ENCODE measurements at regions not wholly inside any gene's neighbourhood (a gene's known extent, or its start where the extent isn't known, plus 50 kb on each side); places are given as distances from the start of the nearest gene placed in this dataset.

GRCh38 chr7:32163896-32164295, 93.7 kb upstream of the PDE1C start:
- no peak overlapping the region for H3K9ac ChIP-seq
- peak overlapping the region in 1 of 11 experiments; percentile 53; a peak in 2 of 22 replicates for H3K4me2 ChIP-seq
- peaks cover 0 to 28% (median 0%) of the 10 kb centered on the region in 10 experiments; a peak in 6 of 20 replicates for H3K4me1 ChIP-seq
- H3K36me3 ChIP-seq = no peaks in the 10 kb centered on the region
- H3K27me3 ChIP-seq = no peaks in the 10 kb centered on the region
- H4K20me1 ChIP-seq = no peaks in the 10 kb centered on the region
- TF ChIP-seq Cebpa-rat (IDR thresholded peaks at IDR 0.05) = no peak
- H3K4me3 ChIP-seq = no peak overlapping the region
- H3K9me3 ChIP-seq (replicated peaks in 1 of 11) = peaks cover 0 to 22% (median 6%) of the 10 kb centered on the region in 11 experiments; a peak in 12 of 22 replicates
- H3K27ac ChIP-seq = no peak overlapping the region

GRCh38 chr7:32163141-32163806, 93.1 kb upstream of the PDE1C start:
- Histone ChIP-seq H3K36me3 (no peaks in the 10 kb centered on the region), H4K20me1 (no peaks in the 10 kb centered on the region), H3K9ac (no peak overlapping the region), H3K4me1 (peaks cover 0 to 28% (median 0%) of the 10 kb centered on the region in 10 experiments; a peak in 6 of 20 replicates), H3K4me2 (peak overlapping the region in 3 of 11 experiments; percentile 53 to 57 (median 54); a peak in 6 of 22 replicates), H3K4me3 (no peak overlapping the region), H3K27me3 (no peaks in the 10 kb centered on the region), H3K27ac (no peak overlapping the region), H3K9me3 (replicated peaks in 1 of 11) (peaks cover 0 to 22% (median 6%) of the 10 kb centered on the region in 11 experiments; a peak in 12 of 22 replicates)
- TF ChIP-seq Cebpa-rat (IDR thresholded peaks at IDR 0.05) = no peak

DNA sequence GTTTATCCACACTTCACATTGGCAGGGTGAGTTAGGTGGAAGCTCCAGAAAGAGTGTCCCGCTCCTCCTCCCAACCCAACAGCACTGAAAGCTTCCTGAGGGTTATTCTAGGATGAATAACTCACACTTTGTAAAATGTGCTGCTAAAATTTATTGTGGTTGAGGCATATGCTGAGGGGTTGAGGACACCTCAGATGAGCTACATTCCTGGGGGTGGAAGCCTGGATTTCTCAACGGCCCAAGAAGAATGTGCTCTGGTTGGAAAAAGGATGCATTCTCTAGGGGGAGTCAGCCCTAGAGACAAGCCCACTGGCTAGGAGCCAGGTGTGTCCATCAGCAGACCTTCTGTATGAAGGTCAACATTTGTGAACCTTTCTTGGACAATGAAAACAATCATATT, 91.5 kb upstream of the PDE1C start:
- Histone ChIP-seq H3K9me3 (replicated peaks in 1 of 11) (peaks cover 0 to 22% (median 6%) of the 10 kb centered on the region in 11 experiments; a peak in 12 of 22 replicates), H3K27ac (no peak overlapping the region), H3K4me1 (peaks cover 0 to 28% (median 0%) of the 10 kb centered on the region in 10 experiments; a peak in 6 of 20 replicates), H3K27me3 (no peaks in the 10 kb centered on the region), H3K4me3 (no peak overlapping the region), H3K4me2 (peak overlapping the region in 3 of 11 experiments; percentile 14 to 53 (median 49); a peak in 3 of 22 replicates), H3K36me3 (no peaks in the 10 kb centered on the region), H4K20me1 (no peaks in the 10 kb centered on the region), H3K9ac (no peak overlapping the region)
- no peak for TF ChIP-seq Cebpa-rat (IDR thresholded peaks at IDR 0.05)

DNA sequence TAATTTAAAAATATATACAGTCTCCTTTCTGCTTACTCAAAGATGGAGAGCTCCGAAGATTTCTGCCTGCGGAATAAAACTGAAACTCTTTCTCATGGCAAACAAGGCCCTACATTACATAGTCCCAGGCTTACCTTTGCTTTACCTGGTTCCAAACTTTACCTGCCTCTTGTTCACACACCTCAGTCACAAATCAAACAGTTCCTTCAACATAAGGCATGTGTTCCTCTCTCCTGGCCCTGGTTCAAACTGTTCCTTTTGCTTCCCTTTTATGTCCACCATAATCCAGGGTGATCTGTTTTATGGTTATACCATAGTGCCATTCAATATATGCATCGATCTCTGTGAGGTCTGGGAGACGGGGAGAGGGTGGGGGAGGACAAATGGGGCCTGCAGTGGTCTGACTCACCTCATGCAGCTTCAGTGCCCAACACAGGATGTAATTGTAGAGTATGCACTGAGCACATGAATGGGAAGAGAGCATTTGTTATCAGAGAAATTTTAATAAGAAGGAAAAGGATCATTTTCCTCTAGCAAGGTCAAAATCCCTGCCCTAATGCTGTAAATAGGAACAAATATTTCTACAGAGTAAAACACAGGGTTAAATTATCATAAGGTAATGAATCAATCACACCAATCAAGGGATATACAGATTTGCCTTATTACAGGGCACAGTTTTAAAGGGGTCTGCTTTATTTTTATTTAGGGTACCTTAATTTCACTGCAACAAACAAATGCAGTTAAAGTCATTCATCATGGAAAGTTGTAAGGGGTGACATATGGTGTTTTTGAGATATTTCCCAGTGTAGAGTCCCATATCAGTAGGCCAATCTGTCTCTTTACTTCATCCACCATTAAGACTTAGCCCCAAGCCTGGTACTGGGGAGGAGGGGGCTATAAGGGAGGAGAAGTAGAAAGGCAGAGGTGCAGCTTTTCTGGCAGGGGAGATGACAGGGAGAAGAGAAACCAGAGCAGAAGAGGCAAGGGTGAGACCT, 88.8 kb upstream of the PDE1C start:
- Histone ChIP-seq H3K4me2 (no peak overlapping the region), H3K27me3 (no peaks in the 10 kb centered on the region), H3K9me3 (replicated peaks in 1 of 11) (no peaks in the 10 kb centered on the region), H3K27ac (no peak overlapping the region), H3K36me3 (no peaks in the 10 kb centered on the region), H3K9ac (no peak overlapping the region), H3K4me3 (no peak overlapping the region), H4K20me1 (no peaks in the 10 kb centered on the region), H3K4me1 (peaks cover 0 to 28% (median 0%) of the 10 kb centered on the region in 10 experiments; a peak in 6 of 20 replicates)
- TF ChIP-seq Cebpa-rat (IDR thresholded peaks at IDR 0.05) = no peak

DNA sequence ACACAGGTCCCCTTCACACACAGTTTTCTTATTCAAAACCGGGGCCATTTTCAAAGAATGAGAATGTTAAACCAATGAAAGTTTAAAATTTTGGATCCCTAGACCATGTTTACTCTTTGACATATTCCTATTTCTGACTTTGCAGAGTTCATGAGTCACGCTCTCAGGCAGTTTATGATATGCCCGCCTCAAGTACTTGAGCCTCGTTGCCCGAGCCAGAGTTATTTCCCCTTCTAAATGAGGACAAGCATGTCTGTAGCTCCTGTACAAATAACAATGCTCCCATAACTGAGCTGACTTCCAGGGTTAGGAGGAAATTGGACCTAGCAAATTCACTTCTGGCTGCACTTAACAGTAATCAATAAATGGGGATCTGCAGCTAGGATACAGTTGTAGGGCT, 87.9 kb upstream of the PDE1C start:
- Histone ChIP-seq H3K27ac (no peak overlapping the region), H3K4me2 (no peak overlapping the region), H3K9ac (no peak overlapping the region), H4K20me1 (no peaks in the 10 kb centered on the region), H3K9me3 (replicated peaks in 1 of 11) (no peaks in the 10 kb centered on the region), H3K4me3 (no peak overlapping the region), H3K4me1 (peaks cover 0 to 21% (median 0%) of the 10 kb centered on the region in 10 experiments; a peak in 6 of 20 replicates), H3K27me3 (no peaks in the 10 kb centered on the region), H3K36me3 (no peaks in the 10 kb centered on the region)
- no peak for TF ChIP-seq Cebpa-rat (IDR thresholded peaks at IDR 0.05)

- Histone ChIP-seq H3K4me3 (no peak overlapping the region), H3K27me3 (no peaks in the 10 kb centered on the region), H3K9me3 (replicated peaks in 1 of 11) (no peaks in the 10 kb centered on the region), H4K20me1 (no peaks in the 10 kb centered on the region), H3K36me3 (no peaks in the 10 kb centered on the region), H3K4me2 (no peak overlapping the region), H3K9ac (no peak overlapping the region), H3K4me1 (no peaks in the 10 kb centered on the region), H3K27ac (no peak overlapping the region)
- no peak for TF ChIP-seq Cebpa-rat (IDR thresholded peaks at IDR 0.05)
These were observed 85.5 kb upstream of the PDE1C start for GRCh38 chr7:32155712-32156111.

GRCh38 chr7:32154797-32155196, 84.6 kb upstream of the PDE1C start:
- H3K27ac ChIP-seq = no peak overlapping the region
- no peak overlapping the region for H3K4me2 ChIP-seq
- no peaks in the 10 kb centered on the region for H3K4me1 ChIP-seq
- H3K36me3 ChIP-seq = no peaks in the 10 kb centered on the region
- H3K27me3 ChIP-seq = no peaks in the 10 kb centered on the region
- H4K20me1 ChIP-seq = no peaks in the 10 kb centered on the region
- H3K9ac ChIP-seq = no peak overlapping the region
- no peak for TF ChIP-seq Cebpa-rat (IDR thresholded peaks at IDR 0.05)
- H3K4me3 ChIP-seq = no peak overlapping the region
- H3K9me3 ChIP-seq (replicated peaks in 1 of 11) = no peaks in the 10 kb centered on the region

GRCh38 chr7:32153006-32153405, 82.8 kb upstream of the PDE1C start:
- Histone ChIP-seq H3K4me2 (no peak overlapping the region), H4K20me1 (no peaks in the 10 kb centered on the region), H3K9me3 (replicated peaks in 1 of 11) (no peaks in the 10 kb centered on the region), H3K36me3 (no peaks in the 10 kb centered on the region), H3K9ac (no peak overlapping the region), H3K27me3 (no peaks in the 10 kb centered on the region), H3K27ac (no peak overlapping the region), H3K4me3 (no peak overlapping the region), H3K4me1 (no peaks in the 10 kb centered on the region)
- no peak for TF ChIP-seq Cebpa-rat (IDR thresholded peaks at IDR 0.05)

- TF ChIP-seq Cebpa-rat (IDR thresholded peaks at IDR 0.05) = no peak
- no peaks in the 10 kb centered on the region for H4K20me1 ChIP-seq
- no peaks in the 10 kb centered on the region for H3K9me3 ChIP-seq (replicated peaks in 1 of 11)
- H3K4me3 ChIP-seq = no peak overlapping the region
- H3K27me3 ChIP-seq = no peaks in the 10 kb centered on the region
- H3K27ac ChIP-seq = no peak overlapping the region
- H3K9ac ChIP-seq = no peak overlapping the region
- H3K4me2 ChIP-seq = no peak overlapping the region
- no peaks in the 10 kb centered on the region for H3K36me3 ChIP-seq
- no peaks in the 10 kb centered on the region for H3K4me1 ChIP-seq
These were observed 82.4 kb upstream of the PDE1C start for GRCh38 chr7:32152576-32152975.

Measured in BLaER1 treated with 17β-estradiol and CSF1 and Interleukin-3, amounts not matched to agents 10 nM and 100 nM (cell line).